A549 (cell line): ENCODE measurements at regions not wholly inside any gene's neighbourhood (a gene's known extent, or its start where the extent isn't known, plus 50 kb on each side); places are given as distances from the start of the nearest gene placed in this dataset.

Experiments
- CEBPB ChIP-seq, 2 experiments: fragments of >200 bp in 1 of 2; sonication (Bioruptor Twin) in 1 of 2; formaldehyde crosslinking in 1 of 2; IDR thresholded peaks; 2 replicates each; pipeline ENCODE4 v1.6.1; 2012 to 2016
- CHD2 ChIP-seq: fragments of 150-350 bp; IDR thresholded peaks from 2 replicates; pipeline ENCODE4 v1.6.1; 2014; ENCODE audit warnings: low read length; ENCODE audit not compliant: partially characterized antibody
- CHD4 ChIP-seq: fragments of 200-600 bp; sonication (generic); IDR thresholded peaks from 2 replicates; pipeline ENCODE4 v1.6.1; 2016; ENCODE audit warnings: antibody characterized with exemption, mild to moderate bottlenecking, borderline replicate concordance
- EP300 ChIP-seq, 2 experiments: fragments of >200 bp; sonication (Bioruptor Twin); formaldehyde crosslinking; IDR thresholded peaks; 2 replicates in 1 of 2; 3 replicates in 1 of 2; pipeline ENCODE4 v1.6.1; 2016 to 2017
- HMGXB4 ChIP-seq: fragments of 250-450 bp; sonication (Bioruptor Pico); IDR thresholded peaks from 2 replicates; pipeline ENCODE4 v1.5.0; 2021; ENCODE audit warnings: mild to moderate bottlenecking, moderate library complexity, borderline replicate concordance
- JUN ChIP-seq, 2 experiments: fragments of >200 bp; sonication (Bioruptor Twin); formaldehyde crosslinking; IDR thresholded peaks; 2 replicates in 1 of 2; 3 replicates in 1 of 2; pipeline ENCODE4 v1.6.1; 2016 to 2017
- JUNB ChIP-seq: fragments of >200 bp; sonication (Bioruptor Twin); formaldehyde crosslinking; IDR thresholded peaks from 2 replicates; pipeline ENCODE4 v1.6.1; 2016
- MAX ChIP-seq: IDR thresholded peaks from 2 replicates; pipeline ENCODE4 v1.6.1; 2012
- MYC ChIP-seq: IDR thresholded peaks from 2 replicates; pipeline ENCODE4 v1.6.1; 2012; ENCODE audit warnings: mild to moderate bottlenecking, inconsistent platforms, low read length, improper control_type of control experiment, borderline replicate concordance
- POLR2A ChIP-seq: IDR thresholded peaks from 2 replicates; pipeline ENCODE4 v1.6.1; 2012; ENCODE audit warnings: mild to moderate bottlenecking, low read length
- RAD21 ChIP-seq, 2 experiments: fragments of >200 bp in 1 of 2; sonication (Bioruptor Twin) in 1 of 2; formaldehyde crosslinking in 1 of 2; IDR thresholded peaks in 1 of 2; conservative IDR thresholded peaks in 1 of 2; 2 replicates in 1 of 2; 3 replicates in 1 of 2; pipeline ENCODE4 v1.6.1; 2012 to 2018; ENCODE audit warnings: inconsistent platforms in 1 of 2
- RCOR1 ChIP-seq: fragments of 150-350 bp; IDR thresholded peaks from 2 replicates; pipeline ENCODE4 v1.6.1; 2014; ENCODE audit warnings: antibody characterized with exemption, low read length, low read depth
- TF ChIP-seq, protein P1 (sequence below): fragments of >200 bp; sonication (Bioruptor Twin); formaldehyde crosslinking; IDR thresholded peaks from 3 replicates; pipeline ENCODE4 v1.5.1; 2016
- TF ChIP-seq, protein P2 (sequence below): fragments of 450-650 bp; IDR thresholded peaks from 2 replicates; pipeline ENCODE4 v1.6.1; 2014; ENCODE audit warnings: antibody characterized with exemption

DNA sequence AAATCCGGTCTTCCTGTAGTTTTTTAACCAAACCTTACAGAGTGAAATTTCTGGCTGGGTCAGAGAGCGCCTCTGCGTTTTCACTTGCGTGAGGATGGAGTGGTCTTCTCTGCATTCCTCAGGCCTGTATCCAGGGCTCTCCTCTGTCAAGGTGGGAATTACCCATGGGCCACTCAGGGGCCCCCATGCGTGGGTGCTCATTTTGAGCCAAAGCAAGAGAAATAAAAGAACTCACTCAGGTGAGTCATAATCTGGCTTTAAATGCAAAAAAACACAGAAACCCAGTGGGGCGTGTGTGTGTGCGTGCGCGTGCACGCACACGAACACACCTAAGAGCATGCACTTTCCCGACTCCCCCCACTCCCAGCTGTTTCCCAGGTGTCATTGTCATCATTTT, 104.0 kb upstream of the PWP1 start:
- TF ChIP-seq, protein P1, sequence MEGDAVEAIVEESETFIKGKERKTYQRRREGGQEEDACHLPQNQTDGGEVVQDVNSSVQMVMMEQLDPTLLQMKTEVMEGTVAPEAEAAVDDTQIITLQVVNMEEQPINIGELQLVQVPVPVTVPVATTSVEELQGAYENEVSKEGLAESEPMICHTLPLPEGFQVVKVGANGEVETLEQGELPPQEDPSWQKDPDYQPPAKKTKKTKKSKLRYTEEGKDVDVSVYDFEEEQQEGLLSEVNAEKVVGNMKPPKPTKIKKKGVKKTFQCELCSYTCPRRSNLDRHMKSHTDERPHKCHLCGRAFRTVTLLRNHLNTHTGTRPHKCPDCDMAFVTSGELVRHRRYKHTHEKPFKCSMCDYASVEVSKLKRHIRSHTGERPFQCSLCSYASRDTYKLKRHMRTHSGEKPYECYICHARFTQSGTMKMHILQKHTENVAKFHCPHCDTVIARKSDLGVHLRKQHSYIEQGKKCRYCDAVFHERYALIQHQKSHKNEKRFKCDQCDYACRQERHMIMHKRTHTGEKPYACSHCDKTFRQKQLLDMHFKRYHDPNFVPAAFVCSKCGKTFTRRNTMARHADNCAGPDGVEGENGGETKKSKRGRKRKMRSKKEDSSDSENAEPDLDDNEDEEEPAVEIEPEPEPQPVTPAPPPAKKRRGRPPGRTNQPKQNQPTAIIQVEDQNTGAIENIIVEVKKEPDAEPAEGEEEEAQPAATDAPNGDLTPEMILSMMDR = no peak
- TF ChIP-seq CHD4 (no peak), POLR2A (no peak), RAD21 (conservative IDR thresholded peaks at IDR 0.05 in 1 of 2, IDR thresholded peaks at IDR 0.05 in 1 of 2) (no peak), CEBPB (IDR thresholded peaks at IDR 0.05) (no peak), JUN (IDR thresholded peaks at IDR 0.05) (no peak), MYC (no peak), RCOR1 (no peak), HMGXB4 (CRISPR knock-in tag) (no peak), CHD2 (no peak), EP300 (IDR thresholded peaks at IDR 0.05) (no peak), JUNB (no peak), MAX (no peak)
- TF ChIP-seq, protein P2, sequence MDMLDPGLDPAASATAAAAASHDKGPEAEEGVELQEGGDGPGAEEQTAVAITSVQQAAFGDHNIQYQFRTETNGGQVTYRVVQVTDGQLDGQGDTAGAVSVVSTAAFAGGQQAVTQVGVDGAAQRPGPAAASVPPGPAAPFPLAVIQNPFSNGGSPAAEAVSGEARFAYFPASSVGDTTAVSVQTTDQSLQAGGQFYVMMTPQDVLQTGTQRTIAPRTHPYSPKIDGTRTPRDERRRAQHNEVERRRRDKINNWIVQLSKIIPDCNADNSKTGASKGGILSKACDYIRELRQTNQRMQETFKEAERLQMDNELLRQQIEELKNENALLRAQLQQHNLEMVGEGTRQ = no peak
